Lung (tissue), 11 donors: ENCODE measurements at regions not wholly inside any gene's neighbourhood (a gene's known extent, or its start where the extent isn't known, plus 50 kb on each side); places are given as distances from the start of the nearest gene placed in this dataset.

ENCODE experiments used
- ATAC-seq: fragments of 200-7000 bp; cut with Tn5 transposase; one replicate; pipeline ENCODE4 v1.9.1; 2020; ENCODE audit warnings: moderate number of reproducible peaks; ENCODE audit not compliant: insufficient read depth, low FRiP score
- DNase-seq, 3 donors: peaks; one replicate each; pipeline ENCODE4 v3.0.0-alpha.2; 2013 to 2017
- H3K27ac ChIP-seq, 2 donors: one replicate each; pipeline ENCODE4 v1.5.1; 2013; ENCODE audit warnings: mild to moderate bottlenecking in 2 of 2, moderate library complexity in 2 of 2, control low read depth in 1 of 2, inconsistent platforms in 1 of 2, low read depth in 1 of 2, low read length in 1 of 2
- H3K27me3 ChIP-seq, 3 donors: one replicate each; pipeline ENCODE4 v1.5.1; 2013; ENCODE audit warnings: low read length in 2 of 3; ENCODE audit not compliant: control insufficient read depth in 3 of 3, insufficient read depth in 3 of 3
- H3K36me3 ChIP-seq, 4 donors: one replicate each; pipeline ENCODE4 v1.5.1; 2013; ENCODE audit warnings: low read length in 4 of 4, mild to moderate bottlenecking in 1 of 4, moderate library complexity in 1 of 4; ENCODE audit not compliant: control insufficient read depth in 4 of 4, insufficient read depth in 4 of 4
- H3K4me1 ChIP-seq, 5 donors: one replicate each; pipeline ENCODE4 v1.5.1; 2013; ENCODE audit warnings: low read length in 5 of 5, mild to moderate bottlenecking in 2 of 5, moderate library complexity in 1 of 5; ENCODE audit not compliant: control insufficient read depth in 5 of 5, insufficient read depth in 5 of 5
- H3K4me3 ChIP-seq: one replicate; pipeline ENCODE4 v1.5.1; 2013; ENCODE audit warnings: mild to moderate bottlenecking, control low read depth, moderate library complexity
- H3K9ac ChIP-seq, 2 donors: one replicate each; pipeline ENCODE4 v1.5.1; 2013; ENCODE audit warnings: low read length in 2 of 2, control low read depth in 1 of 2; ENCODE audit not compliant: insufficient read depth in 1 of 2
- H3K9me3 ChIP-seq, 4 donors: one replicate each; pipeline ENCODE4 v1.5.1; 2013; ENCODE audit warnings: low read length in 3 of 4, mild to moderate bottlenecking in 1 of 4, moderate library complexity in 1 of 4; ENCODE audit not compliant: control insufficient read depth in 4 of 4, insufficient read depth in 3 of 4
- WGBS, 2 donors: extraction: QIAGEN DNeasy Blood & Tissue Kit; methylation state at CpG; one replicate each; pipeline ENCODE4 v1.1.7; 2013; 5-methylcytosine and 5-hydroxymethylcytosine counted together
- TF ChIP-seq, protein P1 (sequence below): IDR thresholded peaks from 2 replicates; pipeline ENCODE4 v1.5.1; 2012; ENCODE audit warnings: mild to moderate bottlenecking; ENCODE audit errors: control extremely low read depth, extremely low read depth
- donor health status: control.
- donor health status: control.
- donor health status: Bipolar disorder and iron deficiency.
- donor health status: healthy.
- donor health status: DM: yes; HTN: yes; CAD: no.

DNA sequence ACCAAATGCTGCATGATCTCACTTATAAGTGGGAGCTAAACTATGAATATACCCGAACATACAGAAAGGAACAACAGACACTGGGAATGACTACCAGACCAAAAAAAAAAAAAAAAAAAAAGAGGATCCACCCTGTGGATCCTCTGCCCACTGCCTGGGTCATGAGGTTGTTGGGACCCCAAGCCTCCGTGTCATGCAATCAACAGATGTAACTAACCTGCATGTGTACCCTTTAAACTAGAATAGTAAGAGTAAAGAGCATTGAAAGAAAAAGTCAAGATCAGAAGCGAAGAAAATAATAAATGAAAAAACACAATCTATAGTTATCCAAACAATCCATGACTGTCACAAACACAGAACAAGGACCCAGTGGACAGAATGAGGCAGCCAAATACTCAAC lies 109.5 kb upstream of the TOP3B start:
- peaks cover 0 to 24% (median 0%) of the 10 kb centered on the region in 3 donors for H3K27me3 ChIP-seq
- no peaks in the 10 kb centered on the region for H3K4me1 ChIP-seq
- ATAC-seq (no peak), DNase-seq (no peak)
- no peak overlapping the region for H3K27ac ChIP-seq
- no peaks in the 10 kb centered on the region for H3K36me3 ChIP-seq
- TF ChIP-seq, protein P1, sequence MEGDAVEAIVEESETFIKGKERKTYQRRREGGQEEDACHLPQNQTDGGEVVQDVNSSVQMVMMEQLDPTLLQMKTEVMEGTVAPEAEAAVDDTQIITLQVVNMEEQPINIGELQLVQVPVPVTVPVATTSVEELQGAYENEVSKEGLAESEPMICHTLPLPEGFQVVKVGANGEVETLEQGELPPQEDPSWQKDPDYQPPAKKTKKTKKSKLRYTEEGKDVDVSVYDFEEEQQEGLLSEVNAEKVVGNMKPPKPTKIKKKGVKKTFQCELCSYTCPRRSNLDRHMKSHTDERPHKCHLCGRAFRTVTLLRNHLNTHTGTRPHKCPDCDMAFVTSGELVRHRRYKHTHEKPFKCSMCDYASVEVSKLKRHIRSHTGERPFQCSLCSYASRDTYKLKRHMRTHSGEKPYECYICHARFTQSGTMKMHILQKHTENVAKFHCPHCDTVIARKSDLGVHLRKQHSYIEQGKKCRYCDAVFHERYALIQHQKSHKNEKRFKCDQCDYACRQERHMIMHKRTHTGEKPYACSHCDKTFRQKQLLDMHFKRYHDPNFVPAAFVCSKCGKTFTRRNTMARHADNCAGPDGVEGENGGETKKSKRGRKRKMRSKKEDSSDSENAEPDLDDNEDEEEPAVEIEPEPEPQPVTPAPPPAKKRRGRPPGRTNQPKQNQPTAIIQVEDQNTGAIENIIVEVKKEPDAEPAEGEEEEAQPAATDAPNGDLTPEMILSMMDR, result no peak
- no peak overlapping the region for H3K4me3 ChIP-seq
- H3K9me3 ChIP-seq, result peaks cover 0 to 2% (median 0%) of the 10 kb centered on the region in 4 donors
- 82 to 86% methylated on average over 3 of the region's 3 CpGs for WGBS, 2 donors
- no peak overlapping the region for H3K9ac ChIP-seq

DNA sequence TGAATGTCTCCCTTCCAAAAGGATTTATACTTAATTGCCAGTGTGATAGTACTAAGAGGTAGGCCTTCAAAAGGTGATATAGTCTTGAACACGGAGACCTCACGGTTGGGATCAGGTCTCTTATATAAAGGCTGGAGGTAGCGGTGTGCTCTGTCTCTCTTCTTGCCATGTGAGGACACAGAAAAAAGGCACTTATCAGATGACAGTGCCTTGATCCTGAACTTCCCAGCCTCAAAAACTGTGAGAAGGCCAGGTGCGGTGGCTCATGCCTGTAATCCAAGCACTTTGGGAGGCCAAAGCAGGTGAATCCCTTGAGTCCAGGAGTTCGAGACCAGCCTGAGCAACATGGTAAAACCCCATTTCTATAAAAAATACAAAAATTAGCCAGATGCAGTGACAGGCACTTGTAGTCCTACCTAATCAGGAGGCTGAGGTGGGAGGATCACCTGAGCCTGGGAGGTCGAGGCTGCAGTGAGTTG lies 108.9 kb upstream of the TOP3B start:
- DNase-seq (no peak), ATAC-seq (no peak)
- no peak overlapping the region for H3K4me3 ChIP-seq
- WGBS, 2 donors, result 84 to 92% methylated on average over 6 of the region's 6 CpGs
- H3K9ac ChIP-seq, result no peak overlapping the region
- no peak overlapping the region for H3K27ac ChIP-seq
- H3K27me3 ChIP-seq, result peaks cover 0 to 19% (median 0%) of the 10 kb centered on the region in 3 donors
- peaks cover 0 to 2% (median 0%) of the 10 kb centered on the region in 4 donors for H3K9me3 ChIP-seq
- H3K36me3 ChIP-seq, result no peaks in the 10 kb centered on the region
- TF ChIP-seq, protein P1, result no peak
- peaks cover 0 to 2% (median 0%) of the 10 kb centered on the region in 5 donors for H3K4me1 ChIP-seq

DNA sequence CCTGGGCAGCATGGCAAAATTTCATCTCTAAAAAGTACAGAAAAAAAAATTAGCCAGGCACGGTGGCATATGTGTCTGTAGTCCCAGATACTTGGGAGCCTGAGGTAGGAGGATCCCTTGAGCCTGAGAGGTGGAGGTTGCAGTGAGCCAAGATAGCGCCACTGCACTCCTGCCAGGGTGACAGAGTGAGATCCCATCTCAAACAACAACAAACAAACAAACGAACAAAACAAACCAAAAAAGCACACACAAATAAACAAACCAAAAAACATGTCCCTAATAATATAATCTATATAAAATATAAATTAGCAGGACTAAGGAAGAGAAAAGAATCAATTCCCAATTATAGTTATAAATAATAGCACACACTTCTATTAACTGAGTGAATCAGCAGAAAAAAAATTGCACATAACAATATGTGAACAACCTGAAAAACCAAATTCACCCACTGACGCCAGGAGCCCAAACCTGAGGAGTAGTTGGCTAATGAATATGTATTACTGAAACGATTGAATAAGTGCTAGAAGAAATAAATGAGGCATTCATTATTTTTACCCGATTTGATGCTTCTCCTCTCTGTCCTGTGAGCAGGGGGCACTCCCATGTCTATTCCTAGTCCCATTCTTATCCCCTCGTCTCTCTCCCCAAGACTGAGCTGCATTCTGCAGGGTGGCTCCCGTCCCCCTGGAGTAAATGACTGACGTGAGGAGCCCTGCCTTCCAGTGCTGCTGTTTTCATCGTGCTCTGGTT lies 108.2 kb upstream of the TOP3B start:
- no peak overlapping the region for H3K9ac ChIP-seq
- ATAC-seq (no peak), DNase-seq (no peak)
- 61 to 65% methylated on average over 10 of the region's 10 CpGs for WGBS, 2 donors
- peaks cover 0 to 2% (median 0%) of the 10 kb centered on the region in 5 donors for H3K4me1 ChIP-seq
- peaks cover 0 to 15% (median 0%) of the 10 kb centered on the region in 3 donors for H3K27me3 ChIP-seq
- H3K27ac ChIP-seq, result no peak overlapping the region
- TF ChIP-seq, protein P1, result no peak
- no peaks in the 10 kb centered on the region for H3K36me3 ChIP-seq
- H3K9me3 ChIP-seq, result peaks cover 0 to 1% (median 0%) of the 10 kb centered on the region in 4 donors
- no peak overlapping the region for H3K4me3 ChIP-seq
